Activated T-cell treated with anti-CD3 and anti-CD28 coated beads for 1 hour (primary cell): ENCODE measurements at regions not wholly inside any gene's neighbourhood (a gene's known extent, or its start where the extent isn't known, plus 50 kb on each side); places are given as distances from the start of the nearest gene placed in this dataset.

Source experiments
- DNase-seq: peaks from one replicate; pipeline ENCODE4 v3.0.0-alpha.2; 2020; ENCODE audit warnings: low read depth

- DNase-seq = no peak
Observed at GRCh38 chr3:34294240-34294639, 495.8 kb downstream of the PDCD6IP start.

- DNase-seq = no peak
Observed at GRCh38 chr3:34296796-34297195, 498.4 kb downstream of the PDCD6IP start.

- no peak for DNase-seq
Observed at GRCh38 chr3:34298653-34299052, 500.2 kb downstream of the PDCD6IP start.

- DNase-seq = no peak
Observed at GRCh38 chr3:34300621-34301020, 502.2 kb downstream of the PDCD6IP start.

- DNase-seq = no peak
Observed at GRCh38 chr3:34301313-34301712, 502.9 kb downstream of the PDCD6IP start.

- no peak for DNase-seq
Observed at GRCh38 chr3:34305266-34305665, 506.8 kb downstream of the PDCD6IP start.

GRCh38 chr3:34312684-34313083, 514.3 kb downstream of the PDCD6IP start:
- DNase-seq = no peak

- DNase-seq = no peak
Observed at GRCh38 chr3:34319881-34320280, 521.5 kb downstream of the PDCD6IP start.

- no peak for DNase-seq
Observed at GRCh38 chr3:34323517-34323916, 525.1 kb downstream of the PDCD6IP start.

GRCh38 chr3:34346656-34347055, 548.2 kb downstream of the PDCD6IP start:
- no peak for DNase-seq

GRCh38 chr3:34351882-34352777, 553.7 kb downstream of the PDCD6IP start:
- no peak for DNase-seq

GRCh38 chr3:34352778-34353331, 554.4 kb downstream of the PDCD6IP start:
- no peak for DNase-seq

GRCh38 chr3:34357461-34357860, 559.0 kb downstream of the PDCD6IP start:
- no peak for DNase-seq

GRCh38 chr3:34359064-34359463, 560.6 kb downstream of the PDCD6IP start:
- DNase-seq = no peak

GRCh38 chr3:34360713-34361112, 562.3 kb downstream of the PDCD6IP start:
- no peak for DNase-seq

GRCh38 chr3:34361921-34362320, 563.5 kb downstream of the PDCD6IP start:
- no peak for DNase-seq

GRCh38 chr3:34362910-34363309, 564.5 kb downstream of the PDCD6IP start:
- DNase-seq = no peak

- no peak for DNase-seq
Observed at GRCh38 chr3:34363881-34364280, 565.5 kb downstream of the PDCD6IP start.

GRCh38 chr3:34364335-34364734, 565.9 kb downstream of the PDCD6IP start:
- no peak for DNase-seq

GRCh38 chr3:34365231-34365630, 566.8 kb downstream of the PDCD6IP start:
- DNase-seq = no peak

GRCh38 chr3:34365771-34366170, 567.3 kb downstream of the PDCD6IP start:
- DNase-seq = no peak

GRCh38 chr3:34367521-34367920, 569.1 kb downstream of the PDCD6IP start:
- DNase-seq = no peak

- DNase-seq = no peak
Observed at GRCh38 chr3:34374521-34374920, 576.1 kb downstream of the PDCD6IP start.

- DNase-seq = no peak
Observed at GRCh38 chr3:34376691-34377090, 578.3 kb downstream of the PDCD6IP start.
